Heart left ventricle (tissue), 16 donors: ENCODE measurements at regions not wholly inside any gene's neighbourhood (a gene's known extent, or its start where the extent isn't known, plus 50 kb on each side); places are given as distances from the start of the nearest gene placed in this dataset.

ENCODE experiments used
- ATAC-seq, 4 donors: fragments of 200-7000 bp; cut with Tn5 transposase; one replicate each; pipeline ENCODE4 v1.9.1; 2020 to 2022; ENCODE audit warnings: moderate library complexity in 4 of 4, mild to moderate bottlenecking in 3 of 4, moderate number of reproducible peaks in 1 of 4
- DNase-seq, 5 donors: peaks; one replicate each; pipeline ENCODE4 v3.0.0-alpha.2; 2020
- H3K27ac ChIP-seq, 12 donors: fragments of 200-600 bp; sonication (generic) in 4 of 12; one replicate each; pipeline versions ENCODE4 v1.5.0 to v1.8.0; 2016 to 2022; ENCODE audit warnings: mild to moderate bottlenecking in 2 of 12
- H3K27me3 ChIP-seq, 9 donors: fragments of 200-600 bp; sonication (generic) in 2 of 9; one replicate each; pipeline versions ENCODE4 v1.5.1 to v1.8.0; 2016 to 2022; ENCODE audit warnings: mild to moderate bottlenecking in 3 of 9
- H3K36me3 ChIP-seq, 9 donors: fragments of 200-600 bp; sonication (generic) in 2 of 9; one replicate each; pipeline versions ENCODE4 v1.5.0 to v1.8.0; 2018 to 2022; ENCODE audit warnings: mild to moderate bottlenecking in 2 of 9
- H3K4me1 ChIP-seq, 12 donors: fragments of 200-600 bp; sonication (generic) in 4 of 12; one replicate each; pipeline versions ENCODE4 v1.5.0 to v1.8.0; 2016 to 2022; ENCODE audit warnings: mild to moderate bottlenecking in 3 of 12
- H3K4me3 ChIP-seq, 12 donors: fragments of 200-600 bp; sonication (generic) in 4 of 12; one replicate each; pipeline versions ENCODE4 v1.5.0 to v1.8.0; 2017 to 2022; ENCODE audit warnings: mild to moderate bottlenecking in 9 of 12, moderate library complexity in 4 of 12
- H3K9me3 ChIP-seq, 12 donors: fragments of 200-600 bp; sonication (generic) in 4 of 12; one replicate each; pipeline versions ENCODE4 v1.5.0 to v1.8.0; 2016 to 2022; ENCODE audit warnings: mild to moderate bottlenecking in 1 of 12
- POLR2A ChIP-seq, 2 donors: fragments of 450-650 bp; IDR thresholded peaks; one replicate each; pipeline ENCODE4 v1.6.1; 2017; ENCODE audit warnings: antibody characterized with exemption in 2 of 2, mild to moderate bottlenecking in 2 of 2, moderate library complexity in 2 of 2
- WGBS, 4 donors: extraction: QIAGEN DNeasy Blood & Tissue Kit in 2 of 4; methylation state at CpG; one replicate each; pipeline versions ENCODE4 v1.1.5 to v1.1.7; 2013 to 2018; 5-methylcytosine and 5-hydroxymethylcytosine counted together
- intact Hi-C, 10 donors: fragments of 100-400 bp; cut with DNase I; formaldehyde crosslinking; loops; one replicate each; pipeline versions ENCODE4 v1.11.1 to v1.14.2; 2022
- TF ChIP-seq, protein P1 (sequence below), 12 donors: fragments of 200-600 bp; sonication (generic) in 4 of 12; IDR thresholded peaks; one replicate each; pipeline versions ENCODE4 v1.5.0 to v1.8.0; 2018 to 2022; ENCODE audit warnings: antibody characterized with exemption in 12 of 12, mild to moderate bottlenecking in 5 of 12
- donor health status: ischemic (EF 13 %, LVEDD 7.1; RV severe dilation, severe dysfunction).
- donor health status: healthy with polysubstance abuse.
- donor health status: DM: no; HTN: yes; CAD: no.
- donor health status: DM: no; HTN: no; CAD: no.
- donor health status: ischemic (EF 25% LVEDD 6.9; RV normal size, moderate dysfunction).
- donor health status: ischemic (EF 25% LVEDD 5.7; RV mildly dilated, moderate dysfunction).
- donor health status: healthy.
- donor health status: DM: yes; HTN: yes; CAD: no.
- donor health status: ischemic (EF 35%, LVEDD 5.7; RV mildly dilated, moderate dysfunction).
- donor health status: nonischemic (EF 11% LVEDD 7.7; RV severe dilation, severe dysfunction).
- donor health status: DM: yes; HTN: yes; CAD: no.
- donor health status: PGD.
- donor health status: ischemic (EF 29% LVEDD 5.4; RV normal size, mild dysfunction).
- donor health status: nonischemic (EF 23%, LVEDD 6.1; RV moderate dilation, normal function).

DNA sequence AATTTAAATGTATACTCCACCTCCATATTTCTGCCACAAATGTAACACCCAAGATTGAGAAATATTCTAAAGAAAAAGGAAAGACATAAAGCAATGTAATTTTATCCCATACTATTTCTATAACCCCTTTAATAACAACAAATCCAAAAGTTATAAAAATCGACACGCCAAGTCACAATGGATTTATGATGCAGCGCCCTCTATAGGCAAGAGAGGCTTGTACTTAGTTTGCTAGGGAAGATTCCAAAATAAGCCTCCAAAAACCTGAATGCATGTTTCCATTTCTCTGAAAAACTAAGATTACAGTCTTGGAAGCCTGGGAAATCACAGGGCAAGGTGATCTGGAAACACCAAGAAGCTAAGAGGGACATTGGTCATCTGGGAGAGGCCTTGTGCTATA is 1389.3 kb downstream of the CDY2B start:
- no peak for DNase-seq
- Histone ChIP-seq H3K27me3 (no peaks in the 10 kb centered on the region), H3K9me3 (no peaks in the 10 kb centered on the region), H3K27ac (no peak overlapping the region), H3K36me3 (no peaks in the 10 kb centered on the region), H3K4me1 (no peaks in the 10 kb centered on the region), H3K4me3 (no peak overlapping the region)
- TF ChIP-seq, protein P1, sequence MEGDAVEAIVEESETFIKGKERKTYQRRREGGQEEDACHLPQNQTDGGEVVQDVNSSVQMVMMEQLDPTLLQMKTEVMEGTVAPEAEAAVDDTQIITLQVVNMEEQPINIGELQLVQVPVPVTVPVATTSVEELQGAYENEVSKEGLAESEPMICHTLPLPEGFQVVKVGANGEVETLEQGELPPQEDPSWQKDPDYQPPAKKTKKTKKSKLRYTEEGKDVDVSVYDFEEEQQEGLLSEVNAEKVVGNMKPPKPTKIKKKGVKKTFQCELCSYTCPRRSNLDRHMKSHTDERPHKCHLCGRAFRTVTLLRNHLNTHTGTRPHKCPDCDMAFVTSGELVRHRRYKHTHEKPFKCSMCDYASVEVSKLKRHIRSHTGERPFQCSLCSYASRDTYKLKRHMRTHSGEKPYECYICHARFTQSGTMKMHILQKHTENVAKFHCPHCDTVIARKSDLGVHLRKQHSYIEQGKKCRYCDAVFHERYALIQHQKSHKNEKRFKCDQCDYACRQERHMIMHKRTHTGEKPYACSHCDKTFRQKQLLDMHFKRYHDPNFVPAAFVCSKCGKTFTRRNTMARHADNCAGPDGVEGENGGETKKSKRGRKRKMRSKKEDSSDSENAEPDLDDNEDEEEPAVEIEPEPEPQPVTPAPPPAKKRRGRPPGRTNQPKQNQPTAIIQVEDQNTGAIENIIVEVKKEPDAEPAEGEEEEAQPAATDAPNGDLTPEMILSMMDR (IDR thresholded peaks at IDR 0.05), result no peak
- TF ChIP-seq POLR2A (IDR thresholded peaks at IDR 0.05), result no peak
- no peak for ATAC-seq
- 55 to 69% methylated on average over 3 of the region's 3 CpGs; no CpG with 5 or more reads in 2 of the 4 donors for WGBS, 4 donors
- intact Hi-C loops, result no loop called here

DNA sequence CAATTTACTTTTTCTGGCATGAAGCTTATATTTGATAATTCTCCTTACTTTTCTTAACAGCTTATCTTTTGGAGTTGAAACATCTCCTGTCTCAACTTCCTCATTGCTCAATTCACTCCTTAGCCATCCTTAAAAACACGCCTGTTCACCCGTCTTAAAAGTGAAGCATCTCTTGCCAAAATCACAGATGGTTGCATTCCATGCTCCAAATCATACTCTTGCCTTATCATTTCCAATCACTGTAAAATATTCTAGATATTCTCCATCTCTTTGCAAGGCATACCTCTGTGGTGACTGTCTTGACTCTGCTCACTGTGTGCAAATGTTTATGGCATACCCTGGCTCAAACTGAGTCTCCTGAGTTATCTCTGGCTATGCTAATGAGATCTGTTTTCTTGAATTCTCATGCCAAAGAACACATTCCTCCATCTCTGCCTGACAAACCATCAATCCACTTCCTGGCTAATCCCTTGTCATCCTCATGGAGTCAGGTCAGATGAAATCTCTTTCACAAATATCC is 1393.3 kb downstream of the CDY2B start:
- Histone ChIP-seq H3K4me3 (no peak overlapping the region), H3K4me1 (no peaks in the 10 kb centered on the region), H3K9me3 (no peaks in the 10 kb centered on the region), H3K27ac (no peak overlapping the region), H3K27me3 (no peaks in the 10 kb centered on the region), H3K36me3 (no peaks in the 10 kb centered on the region)
- 54 to 55% methylated on average over 2 of the region's 2 CpGs; no CpG with 5 or more reads in 2 of the 4 donors for WGBS, 4 donors
- no peak for ATAC-seq
- intact Hi-C loops, result no loop called here
- DNase-seq, result no peak
- TF ChIP-seq POLR2A (IDR thresholded peaks at IDR 0.05), result no peak
- TF ChIP-seq, protein P1 (IDR thresholded peaks at IDR 0.05), result no peak

DNA sequence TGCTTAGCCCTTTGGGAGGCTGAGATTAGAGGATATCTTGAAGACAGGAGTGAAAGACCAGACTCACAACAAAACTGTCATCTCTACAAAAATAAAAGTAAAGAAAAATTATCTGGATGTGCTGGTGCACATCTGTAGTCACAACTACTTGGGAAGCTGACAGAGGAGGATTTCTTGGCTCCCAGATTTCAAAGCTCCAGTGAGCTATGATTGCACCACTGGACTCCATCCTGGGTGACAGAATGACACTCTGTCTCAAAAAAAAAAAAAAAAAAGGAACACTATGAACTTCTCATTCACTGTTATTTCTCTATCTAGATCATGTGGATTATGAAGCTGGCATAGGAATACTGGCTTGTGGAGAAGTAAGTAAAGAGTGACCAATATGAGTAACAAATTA is 1400.0 kb downstream of the CDY2B start:
- no peak for DNase-seq
- no peak for ATAC-seq
- no peak for TF ChIP-seq POLR2A (IDR thresholded peaks at IDR 0.05)
- TF ChIP-seq, protein P1 (IDR thresholded peaks at IDR 0.05), result no peak
- intact Hi-C loops, result no loop called here
- Histone ChIP-seq H3K9me3 (no peaks in the 10 kb centered on the region), H3K4me3 (no peak overlapping the region), H3K27me3 (no peaks in the 10 kb centered on the region), H3K36me3 (no peaks in the 10 kb centered on the region), H3K27ac (no peak overlapping the region), H3K4me1 (no peaks in the 10 kb centered on the region)

DNA sequence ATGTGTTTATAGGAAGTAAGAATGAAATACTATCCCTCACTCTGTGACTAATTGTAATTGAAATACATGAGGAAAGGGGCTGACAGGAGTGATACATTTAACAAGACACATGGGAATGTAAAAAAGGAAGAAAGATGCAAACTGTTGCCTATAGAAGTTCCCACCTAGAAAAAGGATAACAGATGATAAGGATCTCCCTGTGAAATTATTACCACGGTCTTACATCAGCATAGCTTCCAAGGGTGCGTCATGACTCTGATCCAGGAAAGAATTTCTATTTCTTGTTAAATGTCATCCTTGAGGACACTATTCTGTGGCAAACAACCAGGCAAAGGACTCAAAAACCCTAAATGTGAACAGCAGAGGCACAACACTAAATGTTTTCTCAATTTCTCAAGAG is 1406.0 kb downstream of the CDY2B start:
- no peak for DNase-seq
- WGBS, 4 donors, result 79 to 80% methylated on average over 2 of the region's 2 CpGs; no CpG with 5 or more reads in 2 of the 4 donors
- Histone ChIP-seq H3K27ac (no peak overlapping the region), H3K9me3 (no peaks in the 10 kb centered on the region), H3K4me3 (no peak overlapping the region), H3K36me3 (no peaks in the 10 kb centered on the region), H3K4me1 (no peaks in the 10 kb centered on the region), H3K27me3 (no peaks in the 10 kb centered on the region)
- intact Hi-C loops, result no loop called here
- no peak for TF ChIP-seq POLR2A (IDR thresholded peaks at IDR 0.05)
- TF ChIP-seq, protein P1 (IDR thresholded peaks at IDR 0.05), result no peak
- no peak for ATAC-seq
